Thoracic aorta (tissue), 2 donors: ENCODE measurements at regions not wholly inside any gene's neighbourhood (a gene's known extent, or its start where the extent isn't known, plus 50 kb on each side); places are given as distances from the start of the nearest gene placed in this dataset.

Source experiments
- ATAC-seq: fragments of 150-250 bp; one replicate; pipeline ENCODE4 v1.8.0; 2017; ENCODE audit warnings: low read depth; ENCODE audit not compliant: insufficient number of reproducible peaks, low FRiP score
- DNase-seq: peaks from one replicate; pipeline ENCODE4 v3.0.0-alpha.2; 2020; ENCODE audit warnings: low spot score
- H3K27ac ChIP-seq, 2 donors: fragments of 200-600 bp; sonication (generic); 1 replicate in 1 of 2; 2 replicates in 1 of 2; pipeline ENCODE4 v1.5.1; 2016; ENCODE audit warnings: mild to moderate bottlenecking in 2 of 2, moderate library complexity in 2 of 2
- H3K27me3 ChIP-seq: fragments of 200-600 bp; sonication (generic); replicated peaks from 2 replicates; pipeline ENCODE4 v1.6.0; 2016; ENCODE audit warnings: mild to moderate bottlenecking; ENCODE audit not compliant: insufficient read depth
- H3K36me3 ChIP-seq: fragments of 200-600 bp; sonication (generic); one replicate; pipeline ENCODE4 v1.5.1; 2016
- H3K4me1 ChIP-seq, 2 donors: fragments of 200-600 bp; sonication (generic); 1 replicate in 1 of 2; 2 replicates in 1 of 2; pipeline versions ENCODE4 v1.5.1 to v1.6.0; 2016; ENCODE audit warnings: low read depth in 2 of 2, mild to moderate bottlenecking in 1 of 2; ENCODE audit not compliant: control insufficient read depth in 1 of 2
- H3K4me3 ChIP-seq: fragments of 200-600 bp; sonication (generic); 2 replicates; pipeline ENCODE4 v1.5.1; 2016; ENCODE audit warnings: mild to moderate bottlenecking
- H3K9me3 ChIP-seq: fragments of 200-600 bp; sonication (generic); 2 replicates; pipeline ENCODE4 v1.5.1; 2016
- CTCF ChIP-seq: fragments of 200-600 bp; sonication (generic); IDR thresholded peaks from one replicate; pipeline ENCODE4 v1.5.1; 2019; ENCODE audit warnings: antibody characterized with exemption

- Histone ChIP-seq H3K4me3 (no peak overlapping the region), H3K27ac (no peak overlapping the region), H3K36me3 (no peaks in the 10 kb centered on the region), H3K4me1 (no peaks in the 10 kb centered on the region), H3K9me3 (no peaks in the 10 kb centered on the region), H3K27me3 (no peaks in the 10 kb centered on the region)
- TF ChIP-seq CTCF = no peak
- no peak for ATAC-seq
- DNase-seq = no peak
Observed at GRCh38 chr1:30310966-30311742, 412.2 kb downstream of the MATN1 start.

- Histone ChIP-seq H3K36me3 (no peaks in the 10 kb centered on the region), H3K4me1 (no peaks in the 10 kb centered on the region), H3K4me3 (no peak overlapping the region), H3K27me3 (no peaks in the 10 kb centered on the region), H3K9me3 (no peaks in the 10 kb centered on the region), H3K27ac (no peak overlapping the region)
- no peak for TF ChIP-seq CTCF
- DNase-seq (no peak), ATAC-seq (no peak)
Observed at GRCh38 chr1:30307182-30307581, 416.2 kb downstream of the MATN1 start.

DNA sequence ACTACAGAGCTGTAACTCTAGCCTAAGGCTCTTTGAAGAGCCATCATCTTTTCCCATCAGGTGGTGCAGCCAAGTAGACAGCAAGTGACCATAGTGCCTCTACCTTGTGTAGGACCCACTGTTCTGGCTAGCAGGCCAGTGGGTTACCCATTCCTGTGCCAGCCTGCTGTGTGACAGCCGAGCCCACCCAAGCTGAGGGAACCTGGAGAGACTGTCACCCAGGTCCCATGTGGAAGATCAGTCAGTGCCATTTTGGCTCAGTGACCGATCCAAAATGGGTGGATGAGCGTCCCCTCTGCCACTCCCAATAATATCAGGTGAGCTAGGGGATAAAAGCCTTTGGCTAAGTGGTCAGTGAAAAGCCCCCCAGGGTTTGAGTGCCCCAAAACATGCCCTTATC is 417.9 kb downstream of the MATN1 start:
- Histone ChIP-seq H3K4me3 (no peak overlapping the region), H3K4me1 (no peaks in the 10 kb centered on the region), H3K9me3 (no peaks in the 10 kb centered on the region), H3K27me3 (no peaks in the 10 kb centered on the region), H3K36me3 (no peaks in the 10 kb centered on the region), H3K27ac (no peak overlapping the region)
- no peak for ATAC-seq
- TF ChIP-seq CTCF = no peak
- DNase-seq = no peak

GRCh38 chr1:30305061-30305460 is 418.3 kb downstream of the MATN1 start:
- DNase-seq (no peak), ATAC-seq (no peak)
- H3K27me3 ChIP-seq = no peaks in the 10 kb centered on the region
- no peak for TF ChIP-seq CTCF
- no peaks in the 10 kb centered on the region for H3K36me3 ChIP-seq
- H3K27ac ChIP-seq = no peak overlapping the region
- no peak overlapping the region for H3K4me3 ChIP-seq
- no peaks in the 10 kb centered on the region for H3K9me3 ChIP-seq
- no peaks in the 10 kb centered on the region for H3K4me1 ChIP-seq

- DNase-seq (no peak), ATAC-seq (no peak)
- no peak for TF ChIP-seq CTCF
- no peak overlapping the region for H3K4me3 ChIP-seq
- no peak overlapping the region for H3K27ac ChIP-seq
- H3K27me3 ChIP-seq = no peaks in the 10 kb centered on the region
- no peaks in the 10 kb centered on the region for H3K4me1 ChIP-seq
- no peaks in the 10 kb centered on the region for H3K9me3 ChIP-seq
- H3K36me3 ChIP-seq = no peaks in the 10 kb centered on the region
Observed at GRCh38 chr1:30304080-30304479, 419.3 kb downstream of the MATN1 start.
